ENCODE measurements at regions not wholly inside any gene's neighbourhood (a gene's known extent, or its start where the extent isn't known, plus 50 kb on each side); places are given as distances from the start of the nearest gene placed in this dataset.

- TF ChIP-seq, protein P1, sequence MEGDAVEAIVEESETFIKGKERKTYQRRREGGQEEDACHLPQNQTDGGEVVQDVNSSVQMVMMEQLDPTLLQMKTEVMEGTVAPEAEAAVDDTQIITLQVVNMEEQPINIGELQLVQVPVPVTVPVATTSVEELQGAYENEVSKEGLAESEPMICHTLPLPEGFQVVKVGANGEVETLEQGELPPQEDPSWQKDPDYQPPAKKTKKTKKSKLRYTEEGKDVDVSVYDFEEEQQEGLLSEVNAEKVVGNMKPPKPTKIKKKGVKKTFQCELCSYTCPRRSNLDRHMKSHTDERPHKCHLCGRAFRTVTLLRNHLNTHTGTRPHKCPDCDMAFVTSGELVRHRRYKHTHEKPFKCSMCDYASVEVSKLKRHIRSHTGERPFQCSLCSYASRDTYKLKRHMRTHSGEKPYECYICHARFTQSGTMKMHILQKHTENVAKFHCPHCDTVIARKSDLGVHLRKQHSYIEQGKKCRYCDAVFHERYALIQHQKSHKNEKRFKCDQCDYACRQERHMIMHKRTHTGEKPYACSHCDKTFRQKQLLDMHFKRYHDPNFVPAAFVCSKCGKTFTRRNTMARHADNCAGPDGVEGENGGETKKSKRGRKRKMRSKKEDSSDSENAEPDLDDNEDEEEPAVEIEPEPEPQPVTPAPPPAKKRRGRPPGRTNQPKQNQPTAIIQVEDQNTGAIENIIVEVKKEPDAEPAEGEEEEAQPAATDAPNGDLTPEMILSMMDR (optimal IDR thresholded peaks at IDR 0.05 in 1 of 3, IDR thresholded peaks at IDR 0.05 in 1 of 3, conservative IDR thresholded peaks at IDR 0.05 in 1 of 3; ENCODE audit: extremely low read depth in 1 of 3, insufficient read depth in 2 of 3, low read length in 3 of 3): no peak
- TF ChIP-seq EZH2 (IDR thresholded peaks at IDR 0.05; ENCODE audit: low read length): no peak
These were observed 213.0 kb upstream of the SETBP1 start for GRCh38 chr18:44467718-44468117.

Data from keratinocyte (primary cell).